Muscle layer of colon (tissue), 2 donors: ENCODE measurements at regions not wholly inside any gene's neighbourhood (a gene's known extent, or its start where the extent isn't known, plus 50 kb on each side); places are given as distances from the start of the nearest gene placed in this dataset.

Source experiments
- H3K27ac ChIP-seq: one replicate; pipeline ENCODE4 v1.7.0; 2013; ENCODE audit warnings: low read depth, mild to moderate bottlenecking, low read length, moderate library complexity
- H3K27me3 ChIP-seq, 2 donors: one replicate each; pipeline ENCODE4 v1.7.0; 2013; ENCODE audit warnings: low read length in 2 of 2, mild to moderate bottlenecking in 2 of 2; ENCODE audit not compliant: insufficient read depth in 2 of 2, control insufficient read depth in 1 of 2
- H3K36me3 ChIP-seq: one replicate; pipeline ENCODE4 v1.7.0; 2013; ENCODE audit warnings: mild to moderate bottlenecking, low read length; ENCODE audit not compliant: insufficient read depth
- H3K4me1 ChIP-seq: one replicate; pipeline ENCODE4 v1.7.0; 2013; ENCODE audit warnings: mild to moderate bottlenecking, low read length; ENCODE audit not compliant: insufficient read depth
- H3K4me3 ChIP-seq, 2 donors: one replicate each; pipeline ENCODE4 v1.7.0; 2013; ENCODE audit warnings: low read length in 2 of 2, low read depth in 1 of 2, mild to moderate bottlenecking in 1 of 2, moderate library complexity in 1 of 2
- H3K9ac ChIP-seq: one replicate; pipeline ENCODE4 v1.7.0; 2013; ENCODE audit warnings: low read length
- H3K9me3 ChIP-seq: one replicate; pipeline ENCODE4 v1.7.0; 2013; ENCODE audit warnings: mild to moderate bottlenecking, low read length
- donor health status: abdominal sarcoma.
- donor health status: Adenocarcinoma of cecum.

GRCh38 chr7:25864943-25865751 is 286.9 kb upstream of the NFE2L3 start:
- no peak overlapping the region for H3K27ac ChIP-seq
- peaks cover 80 to 88% of the 10 kb centered on the region in 2 donors for H3K27me3 ChIP-seq
- no peak overlapping the region for H3K9ac ChIP-seq
- H3K9me3 ChIP-seq: peaks cover 25% of the 10 kb centered on the region
- no peak overlapping the region for H3K4me3 ChIP-seq
- no peaks in the 10 kb centered on the region for H3K4me1 ChIP-seq
- no peaks in the 10 kb centered on the region for H3K36me3 ChIP-seq

- H3K9ac ChIP-seq: no peak overlapping the region
- no peaks in the 10 kb centered on the region for H3K36me3 ChIP-seq
- H3K4me1 ChIP-seq: no peaks in the 10 kb centered on the region
- H3K9me3 ChIP-seq: peaks cover 18% of the 10 kb centered on the region
- H3K27ac ChIP-seq: no peak overlapping the region
- H3K27me3 ChIP-seq: peaks cover 49 to 54% of the 10 kb centered on the region in 2 donors
- H3K4me3 ChIP-seq: no peak overlapping the region
Observed at GRCh38 chr7:25868509-25868908, 283.5 kb upstream of the NFE2L3 start.

GRCh38 chr7:25870574-25870973 is 281.4 kb upstream of the NFE2L3 start:
- H3K27me3 ChIP-seq: peaks cover 34 to 39% of the 10 kb centered on the region in 2 donors
- H3K4me3 ChIP-seq: no peak overlapping the region
- H3K9me3 ChIP-seq: peaks cover 6% of the 10 kb centered on the region
- H3K27ac ChIP-seq: no peak overlapping the region
- no peaks in the 10 kb centered on the region for H3K4me1 ChIP-seq
- no peaks in the 10 kb centered on the region for H3K36me3 ChIP-seq
- H3K9ac ChIP-seq: no peak overlapping the region

- H3K9me3 ChIP-seq: no peaks in the 10 kb centered on the region
- H3K36me3 ChIP-seq: no peaks in the 10 kb centered on the region
- no peak overlapping the region for H3K27ac ChIP-seq
- H3K4me1 ChIP-seq: no peaks in the 10 kb centered on the region
- H3K27me3 ChIP-seq: peaks cover 4 to 17% of the 10 kb centered on the region in 2 donors
- H3K4me3 ChIP-seq: no peak overlapping the region
- no peak overlapping the region for H3K9ac ChIP-seq
Observed at GRCh38 chr7:25876092-25876491, 275.9 kb upstream of the NFE2L3 start.

- Histone ChIP-seq H3K4me3 (no peak overlapping the region), H3K27ac (no peak overlapping the region), H3K36me3 (no peaks in the 10 kb centered on the region), H3K9me3 (no peaks in the 10 kb centered on the region), H3K27me3 (peaks cover 19 to 30% of the 10 kb centered on the region in 2 donors), H3K4me1 (no peaks in the 10 kb centered on the region), H3K9ac (no peak overlapping the region)
Observed at GRCh38 chr7:25877802-25878789, 273.9 kb upstream of the NFE2L3 start.

- Histone ChIP-seq H3K9me3 (no peaks in the 10 kb centered on the region), H3K9ac (no peak overlapping the region), H3K27me3 (peaks cover 19 to 27% of the 10 kb centered on the region in 2 donors), H3K27ac (no peak overlapping the region), H3K4me1 (no peaks in the 10 kb centered on the region), H3K4me3 (no peak overlapping the region), H3K36me3 (no peaks in the 10 kb centered on the region)
Observed at GRCh38 chr7:25879799-25880198, 272.2 kb upstream of the NFE2L3 start.

- no peaks in the 10 kb centered on the region for H3K9me3 ChIP-seq
- H3K4me3 ChIP-seq: no peak overlapping the region
- H3K27me3 ChIP-seq: peaks cover 19 to 27% of the 10 kb centered on the region in 2 donors
- no peak overlapping the region for H3K9ac ChIP-seq
- H3K36me3 ChIP-seq: no peaks in the 10 kb centered on the region
- H3K27ac ChIP-seq: no peak overlapping the region
- H3K4me1 ChIP-seq: no peaks in the 10 kb centered on the region
Observed at GRCh38 chr7:25881317-25882037, 270.5 kb upstream of the NFE2L3 start.

- no peaks in the 10 kb centered on the region for H3K36me3 ChIP-seq
- H3K9me3 ChIP-seq: no peaks in the 10 kb centered on the region
- H3K4me1 ChIP-seq: no peaks in the 10 kb centered on the region
- H3K4me3 ChIP-seq: no peak overlapping the region
- H3K27ac ChIP-seq: no peak overlapping the region
- H3K27me3 ChIP-seq: peaks cover 19 to 27% of the 10 kb centered on the region in 2 donors
- H3K9ac ChIP-seq: no peak overlapping the region
Observed at GRCh38 chr7:25882151-25882773, 269.7 kb upstream of the NFE2L3 start.

- no peak overlapping the region for H3K4me3 ChIP-seq
- H3K36me3 ChIP-seq: no peaks in the 10 kb centered on the region
- H3K27me3 ChIP-seq: peaks cover 20 to 22% of the 10 kb centered on the region in 2 donors
- no peak overlapping the region for H3K27ac ChIP-seq
- H3K9ac ChIP-seq: no peak overlapping the region
- no peaks in the 10 kb centered on the region for H3K4me1 ChIP-seq
- H3K9me3 ChIP-seq: no peaks in the 10 kb centered on the region
Observed at GRCh38 chr7:25884265-25884828, 267.7 kb upstream of the NFE2L3 start.

GRCh38 chr7:25885057-25885576 is 266.9 kb upstream of the NFE2L3 start:
- H3K9me3 ChIP-seq: no peaks in the 10 kb centered on the region
- peaks cover 20 to 25% of the 10 kb centered on the region in 2 donors for H3K27me3 ChIP-seq
- no peaks in the 10 kb centered on the region for H3K4me1 ChIP-seq
- no peaks in the 10 kb centered on the region for H3K36me3 ChIP-seq
- no peak overlapping the region for H3K9ac ChIP-seq
- H3K27ac ChIP-seq: no peak overlapping the region
- no peak overlapping the region for H3K4me3 ChIP-seq
